CD4-positive, alpha-beta T cell (primary cell): ENCODE measurements at regions not wholly inside any gene's neighbourhood (a gene's known extent, or its start where the extent isn't known, plus 50 kb on each side); places are given as distances from the start of the nearest gene placed in this dataset.

Source experiments
- ATAC-seq: fragments of 200-7000 bp; cut with Tn5 transposase; one replicate; pipeline ENCODE4 v1.10.0; 2022; ENCODE audit warnings: mild to moderate bottlenecking; ENCODE audit not compliant: poor library complexity
- CTCF ChIA-PET: fragments of 350-600 bp; sonication (Branson Sonifier 250); formaldehyde crosslinking; loops from one replicate; lab custom pipeline; 2021; ENCODE audit warnings: antibody characterized with exemption, inconsistent platforms; lab: Charles Lee
- POLR2A ChIA-PET: fragments of 350-600 bp; sonication (Branson Sonifier 250); formaldehyde crosslinking; loops from one replicate; lab custom pipeline; 2021; ENCODE audit warnings: antibody characterized with exemption, inconsistent platforms; lab: Charles Lee
- DNase-seq, 14 experiments: peaks; one replicate each; pipeline ENCODE4 v3.0.0-alpha.2; 2013 to 2020; ENCODE audit warnings: mixed read lengths in 2 of 14
- H3K27ac ChIP-seq, 2 donors: one replicate each; pipeline versions ENCODE4 v1.5.1 to v1.7.0; 2013; ENCODE audit warnings: low read length in 2 of 2, low read depth in 1 of 2, mild to moderate bottlenecking in 1 of 2
- H3K27me3 ChIP-seq, 2 experiments: 1 replicate in 1 of 2; 2 replicates in 1 of 2; pipeline versions ENCODE4 v1.6.1 to v1.7.0; 2013; ENCODE audit warnings: low read length in 2 of 2, control low read depth in 1 of 2, mild to moderate bottlenecking in 1 of 2, moderate library complexity in 1 of 2; ENCODE audit not compliant: insufficient read depth in 2 of 2, control insufficient read depth in 1 of 2
- H3K36me3 ChIP-seq: one replicate; pipeline ENCODE4 v1.6.1; 2013; ENCODE audit warnings: low read length, control low read depth; ENCODE audit not compliant: insufficient read depth
- H3K4me1 ChIP-seq: one replicate; pipeline ENCODE4 v1.6.1; 2013; ENCODE audit warnings: low read length, control low read depth; ENCODE audit not compliant: insufficient read depth
- H3K4me3 ChIP-seq: one replicate; pipeline ENCODE4 v1.5.1; 2013; ENCODE audit warnings: mild to moderate bottlenecking, low read length, moderate library complexity
- H3K9me3 ChIP-seq, 2 experiments: 1 replicate in 1 of 2; 2 replicates in 1 of 2; pipeline versions ENCODE4 v1.6.1 to v1.7.0; 2013; ENCODE audit warnings: low read length in 2 of 2, mild to moderate bottlenecking in 2 of 2, control low read depth in 1 of 2, moderate library complexity in 1 of 2; ENCODE audit not compliant: control insufficient read depth in 1 of 2, insufficient read depth in 1 of 2
- H3K27ac Mint-ChIP-seq: one replicate; pipeline ENCODE4 v1.8.0; 2020; ENCODE audit warnings: mixed read lengths
- H3K27me3 Mint-ChIP-seq: one replicate; pipeline ENCODE4 v1.8.0; 2021; ENCODE audit warnings: mixed read lengths
- H3K36me3 Mint-ChIP-seq: one replicate; pipeline ENCODE4 v1.8.0; 2021; ENCODE audit warnings: low read depth, mixed read lengths
- H3K4me1 Mint-ChIP-seq: one replicate; pipeline ENCODE4 v1.8.0; 2021; ENCODE audit warnings: low read depth, mixed read lengths
- H3K4me3 Mint-ChIP-seq: one replicate; pipeline ENCODE4 v1.8.0; 2020; ENCODE audit warnings: mild to moderate bottlenecking, mixed read lengths
- H3K9me3 Mint-ChIP-seq: one replicate; pipeline ENCODE4 v1.8.0; 2020; ENCODE audit warnings: mixed read lengths
- CTCF ChIP-seq: fragments of 200-600 bp; IDR thresholded peaks from one replicate; pipeline ENCODE4 v1.8.0; 2022; ENCODE audit warnings: antibody characterized with exemption, mild to moderate bottlenecking
- intact Hi-C, 2 experiments: fragments of 100-400 bp; cut with DNase I in 1 of 2; cut with micrococcal nuclease in 1 of 2; formaldehyde crosslinking; loops; one replicate each; pipeline versions ENCODE4 v1.15.1 to v1.9.0; 2023 to 2025; cut with DNase I, micrococcal nuclease

- Mint-ChIP-seq H3K4me3 (no peak overlapping the region), H3K36me3 (no peaks in the 10 kb centered on the region), H3K9me3 (no peaks in the 10 kb centered on the region), H3K4me1 (no peaks in the 10 kb centered on the region), H3K27ac (no peak overlapping the region), H3K27me3 (no peaks in the 10 kb centered on the region)
- peak in 1 of 14 experiments; percentile 4 for DNase-seq
- no peak for TF ChIP-seq CTCF
- no peaks in the 10 kb centered on the region for H3K27me3 ChIP-seq
- intact Hi-C loops: no loop called here
- H3K4me3 ChIP-seq: no peak overlapping the region
- H3K27ac ChIP-seq: no peak overlapping the region
- no peak for ATAC-seq
- ChIA-PET CTCF (no interaction called here), POLR2A (no interaction called here)
- no peaks in the 10 kb centered on the region for H3K36me3 ChIP-seq
- no peaks in the 10 kb centered on the region for H3K4me1 ChIP-seq
- no peaks in the 10 kb centered on the region for H3K9me3 ChIP-seq
These were observed 383.1 kb downstream of the DLEU7 start for GRCh38 chr13:50460358-50460757.

- Mint-ChIP-seq H3K27me3 (no peaks in the 10 kb centered on the region), H3K27ac (no peak overlapping the region), H3K4me3 (no peak overlapping the region), H3K4me1 (no peaks in the 10 kb centered on the region), H3K36me3 (no peaks in the 10 kb centered on the region), H3K9me3 (no peaks in the 10 kb centered on the region)
- Histone ChIP-seq H3K4me1 (no peaks in the 10 kb centered on the region), H3K27me3 (no peaks in the 10 kb centered on the region), H3K9me3 (no peaks in the 10 kb centered on the region), H3K4me3 (no peak overlapping the region), H3K27ac (no peak overlapping the region), H3K36me3 (no peaks in the 10 kb centered on the region)
- POLR2A ChIA-PET: no interaction called here
- intact Hi-C loops: no loop called here
- TF ChIP-seq CTCF: no peak
- no peak for ATAC-seq
- CTCF ChIA-PET: no interaction called here
- no peak for DNase-seq
These were observed 382.3 kb downstream of the DLEU7 start for GRCh38 chr13:50461189-50461588.

GRCh38 chr13:50463719-50464118, 379.8 kb downstream of the DLEU7 start:
- no peak overlapping the region for H3K27ac Mint-ChIP-seq
- Histone ChIP-seq H3K36me3 (no peaks in the 10 kb centered on the region), H3K4me3 (no peak overlapping the region), H3K27me3 (no peaks in the 10 kb centered on the region), H3K4me1 (no peaks in the 10 kb centered on the region), H3K9me3 (no peaks in the 10 kb centered on the region), H3K27ac (no peak overlapping the region)
- POLR2A ChIA-PET: no interaction called here
- H3K36me3 Mint-ChIP-seq: no peaks in the 10 kb centered on the region
- TF ChIP-seq CTCF: no peak
- H3K27me3 Mint-ChIP-seq: no peaks in the 10 kb centered on the region
- intact Hi-C loops: no loop called here
- CTCF ChIA-PET: interaction anchor here (0.6 to 1.1 kb wide), 2 partner anchors 11 to 213 kb away, joined by 3 read pairs; no protein-coding TSS in a partner anchor
- no peak overlapping the region for H3K4me3 Mint-ChIP-seq
- DNase-seq (no peak), ATAC-seq (no peak)
- H3K9me3 Mint-ChIP-seq: no peaks in the 10 kb centered on the region
- no peaks in the 10 kb centered on the region for H3K4me1 Mint-ChIP-seq
